ENCODE measurements at regions not wholly inside any gene's neighbourhood (a gene's known extent, or its start where the extent isn't known, plus 50 kb on each side); places are given as distances from the start of the nearest gene placed in this dataset.
"Not testable (repeated sequence)": the region's sequence is repeated elsewhere in the genome, so short reads cannot be mapped to it uniquely, and the experiment has no call there.

DNA sequence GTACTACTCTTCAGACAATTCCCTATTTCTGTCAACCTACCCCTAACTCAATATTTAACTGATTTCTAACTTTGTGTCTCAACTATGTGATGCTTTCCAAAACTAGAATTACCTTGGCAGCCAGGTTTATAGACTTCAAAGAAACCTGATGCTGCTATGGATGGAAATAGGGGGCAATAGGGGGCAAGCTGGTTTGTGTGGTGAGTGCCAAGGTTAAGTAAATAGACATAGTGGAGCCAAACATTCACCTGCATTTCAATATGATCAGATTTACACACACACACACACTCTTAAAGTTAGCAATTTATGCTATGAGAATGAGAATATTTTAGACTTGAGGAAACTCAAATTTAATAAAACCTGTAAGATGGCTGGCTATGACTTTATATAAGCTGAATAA, 784.6 kb downstream of the TTLL7 start:
- DNase-seq, result not testable (repeated sequence)

DNA sequence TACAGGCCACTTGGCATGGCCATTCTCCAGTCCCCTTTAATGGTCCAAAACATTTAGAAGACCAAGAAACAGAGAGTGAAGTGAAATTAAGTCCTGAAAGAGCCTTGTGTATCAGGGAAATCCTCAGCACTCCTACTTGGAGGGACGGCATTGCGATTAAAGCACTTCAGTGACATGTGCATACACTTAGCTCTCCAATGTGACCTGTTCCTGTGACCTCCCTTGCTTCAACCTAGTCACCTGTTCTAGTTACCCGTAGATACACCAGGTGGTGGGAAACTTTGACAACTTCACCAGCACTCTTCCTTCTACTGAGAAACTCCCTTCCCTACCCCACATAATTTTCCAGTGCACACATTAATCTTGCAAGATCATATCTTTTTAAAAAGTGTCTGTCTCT, 785.3 kb downstream of the TTLL7 start:
- not testable (repeated sequence) for DNase-seq

DNA sequence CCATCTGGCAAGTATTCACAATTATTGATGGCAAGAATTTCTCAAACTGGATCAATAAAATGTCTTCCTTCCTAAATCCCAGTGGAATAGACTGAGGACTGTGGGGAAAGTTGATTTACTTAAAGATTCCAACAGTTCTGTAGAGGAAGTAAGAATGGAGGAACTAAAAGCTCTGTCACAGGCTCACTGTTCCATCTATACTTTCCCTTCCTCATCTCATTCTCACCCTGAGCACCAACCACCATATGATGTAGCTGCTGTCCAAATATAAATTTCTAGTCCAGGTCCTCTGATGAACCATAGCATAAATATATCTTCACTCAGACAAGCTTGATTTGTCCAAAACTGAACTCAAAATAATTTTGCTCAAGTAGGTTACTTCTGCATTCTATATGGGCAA, 786.9 kb downstream of the TTLL7 start:
- not testable (repeated sequence) for DNase-seq

DNA sequence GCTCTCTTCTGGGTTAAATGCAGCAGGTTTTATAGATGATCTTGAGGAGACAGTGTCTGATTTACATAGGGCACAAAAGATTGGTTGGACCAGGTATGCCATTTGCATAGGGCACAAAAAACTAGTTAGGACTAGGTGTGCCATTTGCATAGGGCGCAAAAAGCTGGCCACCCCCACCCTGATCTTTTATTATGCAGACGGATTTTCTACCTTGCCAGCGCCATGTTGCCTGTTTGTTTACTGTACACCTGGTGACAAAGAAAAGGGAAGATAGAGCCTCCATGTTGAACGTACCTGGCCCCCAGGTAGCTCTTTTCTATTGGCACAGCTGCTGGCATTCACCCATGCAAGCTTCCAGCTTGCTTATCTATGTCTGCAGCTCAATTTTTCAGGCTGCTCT, 790.4 kb downstream of the TTLL7 start:
- not testable (repeated sequence) for DNase-seq

DNA sequence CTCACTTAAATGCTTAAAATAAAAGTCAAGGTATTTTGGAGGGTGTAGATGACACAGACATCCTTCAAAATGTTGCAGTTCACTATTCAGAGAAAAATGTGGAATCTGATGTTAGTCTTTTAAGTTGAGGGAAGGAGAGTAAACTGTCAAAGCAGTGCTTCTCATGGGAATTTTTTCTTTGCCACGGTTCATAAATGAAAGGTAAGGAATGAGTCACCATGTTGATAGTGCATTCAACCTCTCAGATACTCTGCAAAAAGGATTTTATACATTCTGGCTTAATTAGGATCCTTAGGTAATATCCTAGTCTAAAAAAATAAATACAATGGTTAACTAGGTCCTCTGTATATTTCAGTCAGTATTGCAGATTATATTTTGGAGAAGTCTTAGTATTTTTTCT, 804.3 kb downstream of the TTLL7 start:
- not testable (repeated sequence) for DNase-seq

DNA sequence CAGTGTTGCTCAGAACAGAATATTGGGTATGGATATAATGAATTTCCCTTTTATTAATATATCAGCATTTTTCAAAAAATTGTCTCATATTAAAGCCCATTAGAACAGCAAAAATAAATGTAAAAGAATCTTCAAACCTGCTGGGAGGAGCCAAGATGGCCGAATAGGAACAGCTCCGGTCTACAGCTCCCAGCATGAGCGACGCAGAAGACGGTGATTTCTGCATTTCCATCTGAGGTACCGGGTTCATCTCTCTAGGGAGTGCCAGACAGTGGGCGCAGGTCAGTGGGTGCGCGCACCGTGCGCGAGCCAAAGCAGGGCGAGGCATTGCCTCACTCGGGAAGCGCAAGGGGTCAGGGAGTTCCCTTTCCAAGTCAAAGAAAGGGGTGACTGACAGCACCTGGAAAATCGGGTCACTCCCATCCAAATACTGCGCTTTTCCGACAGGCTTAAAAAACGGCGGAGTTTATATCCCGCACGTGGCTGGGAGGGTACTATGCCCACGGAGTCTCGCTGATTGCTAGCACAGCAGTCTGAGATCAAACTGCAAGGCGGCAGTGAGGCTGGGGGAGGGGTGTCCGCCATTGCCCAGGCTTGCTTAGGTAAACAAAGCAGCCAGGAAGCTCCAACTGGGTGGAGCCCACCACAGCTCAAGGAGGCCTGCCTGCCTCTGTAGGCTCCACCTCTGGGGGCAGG, 816.8 kb downstream of the TTLL7 start:
- DNase-seq, result not testable (repeated sequence)

DNA sequence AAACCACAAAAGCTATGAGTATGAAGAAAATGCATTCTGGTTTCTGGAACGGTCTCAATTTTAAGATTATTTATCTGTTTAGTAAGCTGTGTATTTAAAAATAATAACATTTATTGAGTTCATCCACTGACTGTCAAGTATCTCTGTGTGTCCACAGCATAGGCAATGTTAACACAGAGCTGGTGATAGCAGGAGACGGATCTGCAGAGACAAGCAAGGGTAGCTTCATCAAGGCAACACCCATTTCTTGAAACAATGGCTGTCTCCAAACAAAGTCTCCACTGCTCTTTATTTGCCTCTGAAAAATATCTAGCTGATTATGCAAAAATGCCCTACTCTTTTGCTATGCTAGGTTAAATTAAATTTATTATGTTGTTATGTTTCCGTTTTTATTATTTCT, 818.3 kb downstream of the TTLL7 start:
- DNase-seq, result not testable (repeated sequence)

DNA sequence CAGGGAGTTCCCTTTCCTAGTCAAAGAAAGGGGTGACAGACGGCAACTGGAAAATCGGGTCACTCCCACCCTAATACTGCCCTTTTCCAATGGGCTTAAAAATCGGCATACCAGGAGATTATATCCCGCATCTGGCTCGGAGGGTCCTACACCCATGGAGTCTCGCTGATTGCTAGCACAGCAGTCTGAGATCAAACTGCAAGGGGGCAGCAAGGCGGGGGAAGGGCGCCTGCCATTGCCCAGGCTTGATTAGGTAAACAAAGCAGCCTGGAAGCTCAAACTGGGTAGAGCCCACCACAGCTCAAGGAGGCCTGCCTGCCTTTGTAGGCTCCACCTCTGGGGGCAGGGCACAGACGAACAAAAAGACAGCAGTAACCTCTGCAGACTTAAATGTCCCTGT, 831.3 kb downstream of the TTLL7 start:
- DNase-seq, result not testable (repeated sequence)

DNA sequence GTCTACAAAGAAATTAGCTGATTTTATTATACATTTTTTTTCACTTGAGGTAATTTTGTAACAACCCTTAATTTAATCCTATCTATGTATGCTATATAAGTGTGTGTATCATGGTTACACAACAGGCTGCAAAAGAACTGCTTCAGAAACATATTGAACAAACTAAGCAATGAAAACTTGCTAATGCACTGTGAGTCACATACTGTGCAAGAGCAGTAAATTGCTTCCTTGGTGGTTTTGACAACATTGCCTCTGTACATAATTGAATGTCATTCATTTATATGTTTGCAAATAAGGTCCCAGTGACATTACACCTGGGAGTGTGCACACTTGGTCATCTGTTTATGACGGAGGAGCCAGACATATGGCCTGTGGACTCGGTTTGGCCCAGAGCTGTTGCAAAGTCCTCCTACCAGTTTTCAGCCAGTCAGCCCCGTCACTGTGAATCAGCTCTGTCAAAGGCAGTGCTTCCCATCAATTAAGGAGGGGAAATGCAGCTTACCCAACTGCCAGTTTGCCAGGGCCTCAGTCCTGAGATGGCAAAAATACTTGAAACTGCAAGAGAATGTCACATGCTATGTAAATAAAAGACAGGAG, 835.0 kb downstream of the TTLL7 start:
- not testable (repeated sequence) for DNase-seq

DNA sequence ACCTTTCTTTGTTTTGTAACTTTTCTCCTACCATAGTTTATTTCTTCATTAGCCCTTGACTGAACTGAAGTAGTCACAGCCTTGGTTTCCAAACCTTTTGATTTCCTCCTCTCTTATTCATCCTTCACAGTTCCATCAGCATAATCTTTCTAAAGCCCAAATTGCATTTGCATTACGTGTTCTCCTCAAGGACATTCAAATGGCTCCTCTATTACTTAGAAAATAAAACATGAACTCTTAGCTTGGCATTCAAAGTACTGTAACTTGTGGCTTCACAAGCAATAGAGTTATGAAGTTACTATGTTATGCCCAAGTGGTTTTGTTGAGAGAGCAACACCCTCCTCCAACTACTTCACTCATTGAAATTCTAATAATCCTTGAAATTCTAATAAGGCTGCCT, 840.0 kb downstream of the TTLL7 start:
- DNase-seq, result not testable (repeated sequence)

DNA sequence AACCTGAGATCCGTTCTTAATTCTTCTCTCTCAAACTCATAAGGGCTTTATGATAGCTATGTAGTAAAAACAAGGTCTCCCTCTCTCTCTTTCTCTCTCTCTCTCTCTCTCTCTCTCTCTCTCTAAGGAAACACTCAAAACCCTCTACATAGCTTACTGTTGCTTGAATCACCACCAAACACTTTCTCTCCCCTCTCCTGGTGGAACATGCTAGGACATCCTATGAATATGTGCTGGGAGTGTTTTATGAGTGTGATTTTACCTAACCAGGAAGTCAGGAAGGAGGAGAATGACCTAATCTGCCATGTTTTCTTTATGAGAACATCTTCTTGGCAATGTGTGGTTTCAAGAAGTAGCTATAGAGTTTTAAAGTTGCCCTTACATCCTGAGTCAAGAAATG, 844.6 kb downstream of the TTLL7 start:
- DNase-seq, result peak; percentile 14

DNA sequence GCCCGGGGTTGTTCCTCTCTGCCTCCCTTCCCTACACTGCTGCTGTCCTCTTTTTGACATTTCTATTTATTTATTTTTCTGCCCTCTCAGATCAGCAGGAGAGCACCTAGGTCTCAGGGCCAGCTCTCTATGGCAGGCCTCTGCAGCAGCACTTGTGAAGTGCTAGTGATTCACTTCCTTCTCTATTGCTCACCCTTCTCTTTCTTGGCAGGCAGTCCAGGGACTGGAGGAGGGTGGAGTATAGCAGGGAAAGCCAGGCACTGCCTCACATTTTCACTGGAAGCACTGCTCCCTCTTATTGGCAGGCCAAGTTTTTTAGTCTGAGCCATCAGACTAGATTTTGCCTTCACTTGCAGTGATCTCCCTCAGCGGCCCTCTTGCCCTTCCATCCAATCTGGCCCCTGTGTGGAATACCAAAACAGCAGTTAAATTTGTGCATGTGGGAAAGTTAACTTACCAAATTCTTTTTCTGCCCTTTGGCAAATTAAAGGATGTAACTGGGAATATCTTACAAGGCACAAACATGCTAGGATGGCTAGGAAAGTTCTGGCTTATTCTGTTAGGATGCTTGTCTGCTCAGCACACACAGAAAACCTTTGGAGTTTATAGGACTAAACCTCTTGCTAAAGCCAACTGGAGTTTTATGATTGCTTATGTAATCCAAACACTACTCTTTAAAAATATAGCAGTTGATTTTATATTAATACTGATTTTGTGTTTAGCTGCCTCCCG, 847.6 kb downstream of the TTLL7 start:
- peak; percentile 71 for DNase-seq

DNA sequence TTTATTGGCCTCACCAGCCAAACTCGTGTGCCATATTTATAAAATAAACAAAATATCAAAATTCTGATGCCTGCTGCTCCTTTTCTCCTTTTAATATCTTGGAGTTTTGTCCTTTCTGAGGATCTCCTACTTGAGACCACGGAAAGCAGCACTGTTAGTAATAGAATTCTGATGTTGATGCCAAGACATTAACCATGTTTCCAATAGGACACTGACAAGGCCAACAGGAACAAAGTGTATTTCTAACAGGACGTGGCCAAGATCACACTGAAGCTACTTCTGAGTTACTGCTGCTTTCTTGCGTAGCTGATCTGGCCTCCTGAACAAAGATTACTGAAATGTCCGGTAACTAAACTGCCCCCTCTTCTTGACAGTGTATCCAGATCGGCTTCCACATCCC, 848.5 kb downstream of the TTLL7 start:
- peak; percentile 21 for DNase-seq

DNA sequence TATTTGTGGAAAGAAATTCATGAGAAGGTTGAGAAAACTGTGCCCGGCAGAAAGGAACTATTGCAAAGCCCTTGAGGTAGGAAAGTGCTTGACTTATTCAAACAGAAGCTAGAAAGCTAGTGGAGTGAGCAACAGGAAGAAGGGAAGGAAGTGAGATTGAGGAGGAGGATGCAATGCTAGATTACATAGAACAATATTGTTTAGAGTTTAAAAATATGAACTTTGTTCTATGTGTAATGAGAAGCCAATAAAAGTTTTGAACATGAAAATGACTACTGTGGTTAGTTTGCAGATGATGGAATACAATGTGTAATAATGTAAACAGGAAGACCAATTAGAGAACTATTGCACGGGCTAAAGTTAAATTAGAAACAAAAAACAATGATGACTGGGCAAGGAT, 853.1 kb downstream of the TTLL7 start:
- DNase-seq, result not testable (repeated sequence)

DNA sequence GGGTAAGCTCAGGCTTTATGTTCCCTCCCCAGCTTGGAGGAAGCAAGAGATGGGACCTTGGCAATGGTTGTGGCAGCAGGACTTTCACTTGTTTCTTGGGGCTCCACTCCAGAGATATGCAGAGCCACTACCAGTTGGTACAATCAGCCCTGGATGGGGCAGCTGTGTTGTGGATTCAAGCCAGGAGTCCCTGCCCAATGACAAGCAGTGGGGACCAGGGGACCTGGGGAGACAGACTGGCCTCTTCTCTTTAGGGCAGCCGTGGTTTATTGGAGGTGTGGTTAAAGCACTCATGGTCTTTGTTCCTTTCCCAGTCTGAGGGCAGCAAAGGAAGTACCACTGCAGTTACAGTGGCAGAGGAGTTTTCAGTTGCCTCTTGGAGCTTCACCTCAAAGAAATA, 856.1 kb downstream of the TTLL7 start:
- not testable (repeated sequence) for DNase-seq

DNA sequence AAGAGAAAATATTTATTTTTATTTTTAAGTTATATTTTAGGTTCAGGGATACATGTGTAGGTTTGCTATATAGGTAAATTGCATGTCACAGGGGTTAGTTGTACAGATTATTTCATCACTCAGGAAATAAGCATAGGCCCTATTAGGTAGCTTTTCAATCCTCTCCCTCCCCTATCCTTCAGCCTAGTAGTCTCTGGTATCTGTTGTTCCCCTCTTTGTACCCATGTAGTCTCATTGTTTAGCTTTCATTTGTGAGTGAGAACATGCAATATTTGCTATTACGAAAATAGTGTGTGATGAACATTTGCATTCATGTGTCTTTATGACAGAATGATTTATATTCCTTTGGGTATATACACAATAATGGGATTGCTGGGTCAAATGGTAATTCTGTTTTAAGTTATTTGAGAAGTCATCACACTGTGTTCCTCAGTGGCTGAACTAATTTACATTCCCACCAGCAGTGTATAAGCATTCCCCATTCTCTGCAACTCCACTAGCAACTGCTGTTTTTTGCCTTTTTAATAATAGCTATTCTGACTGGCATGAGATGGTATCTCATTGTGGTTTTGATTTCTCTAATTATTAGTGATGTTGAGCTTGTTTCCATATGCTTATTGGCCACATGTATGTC, 863.3 kb downstream of the TTLL7 start:
- not testable (repeated sequence) for DNase-seq

DNA sequence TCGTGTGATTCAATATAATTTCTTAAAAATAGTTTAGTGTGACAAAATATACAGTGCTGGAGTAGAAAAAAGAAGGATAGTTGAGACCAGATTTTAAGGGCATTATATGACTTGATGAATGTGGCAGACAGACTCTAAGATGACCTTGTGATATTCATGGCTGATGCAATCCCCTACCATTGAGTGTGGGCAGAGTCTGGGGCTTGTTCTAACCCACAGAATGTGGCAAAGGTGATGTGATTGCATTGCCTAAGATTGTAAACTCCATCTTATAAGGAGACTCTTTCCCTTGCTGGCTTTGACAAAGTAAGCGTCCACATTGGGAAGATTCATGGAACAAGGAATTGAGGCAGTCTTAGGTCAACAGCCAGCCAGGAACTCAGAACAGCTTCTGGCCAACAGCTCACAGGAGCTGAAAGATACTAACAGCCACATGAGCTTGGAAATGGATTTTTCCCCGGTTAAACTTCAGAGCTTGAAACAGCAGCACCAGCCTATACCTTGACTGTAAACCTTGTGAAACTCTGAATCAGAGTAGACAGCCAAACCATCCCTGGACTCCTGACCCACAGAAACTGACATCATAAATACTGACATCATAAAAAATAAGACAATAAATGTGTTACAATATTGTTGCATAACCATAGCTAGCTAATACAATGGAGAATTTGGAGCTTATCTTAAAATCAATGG, 864.5 kb downstream of the TTLL7 start:
- DNase-seq, result not testable (repeated sequence)

DNA sequence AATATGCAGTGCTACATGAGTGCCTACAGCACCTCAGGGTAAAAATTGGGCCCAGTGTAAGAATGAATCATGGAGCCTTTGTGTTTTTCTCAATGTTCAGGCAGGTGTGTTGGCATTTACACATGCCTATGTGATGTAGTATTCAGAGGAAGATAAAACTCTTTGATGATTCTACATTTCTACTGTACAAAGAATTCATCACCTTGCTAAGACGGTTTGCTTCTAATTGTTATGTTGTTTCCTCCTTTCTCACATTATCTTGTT, 867.3 kb downstream of the TTLL7 start:
- DNase-seq, result no peak

DNA sequence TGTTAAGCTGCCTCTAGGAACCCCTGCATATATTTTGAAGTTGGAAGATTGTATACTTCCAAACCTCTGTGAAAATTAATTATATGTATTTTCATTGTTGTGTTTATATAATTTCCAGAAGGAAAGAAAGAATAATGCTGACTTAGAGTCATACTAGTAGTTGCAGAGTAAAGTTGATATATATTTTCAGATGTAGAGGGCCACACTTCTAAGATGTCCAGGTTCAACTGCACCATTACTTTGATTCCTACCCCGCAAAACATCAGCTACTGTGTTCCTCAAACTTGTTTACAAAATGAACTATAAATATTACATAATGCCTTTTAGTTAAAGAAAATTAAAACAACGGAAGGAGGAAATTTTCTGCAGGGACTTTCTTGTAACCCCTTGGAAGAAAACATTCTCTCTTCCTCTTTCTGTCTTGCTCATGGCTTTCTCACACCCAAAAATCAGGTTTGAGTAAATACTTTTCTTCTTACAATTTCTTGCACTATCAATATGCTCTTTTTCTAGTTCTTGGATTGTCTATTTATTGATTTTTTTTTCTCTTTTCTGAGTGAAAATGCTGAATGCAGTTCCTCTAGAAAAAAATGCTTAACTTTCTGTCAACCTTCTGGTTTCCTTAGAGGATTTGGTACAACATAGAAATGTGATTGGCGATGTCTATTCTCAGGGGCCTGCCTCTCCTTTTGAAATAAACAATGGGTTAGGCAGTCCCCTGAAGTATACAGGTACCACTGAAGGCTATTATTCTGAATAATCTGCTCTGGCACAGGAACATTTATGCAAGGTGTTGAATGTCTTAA, 867.8 kb downstream of the TTLL7 start:
- DNase-seq, result no peak

DNA sequence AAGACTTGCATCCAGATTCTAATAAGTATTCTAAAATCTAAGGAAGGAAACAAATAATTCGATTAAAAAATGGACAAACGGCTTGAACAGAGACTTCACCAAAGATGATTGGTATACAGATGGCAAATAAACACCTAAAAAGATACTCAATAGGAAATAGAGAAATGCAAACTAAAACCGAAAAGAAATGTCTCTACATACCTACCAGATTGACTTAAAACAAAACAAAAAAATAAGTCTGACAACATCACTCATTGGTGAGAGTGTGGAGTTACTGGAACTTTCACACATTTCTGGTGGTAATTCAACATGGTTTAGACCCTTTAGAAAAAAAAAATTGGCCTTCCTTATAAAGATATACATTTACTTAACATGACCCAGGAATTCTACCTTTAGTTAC, 869.8 kb downstream of the TTLL7 start:
- DNase-seq, result no peak

DNA sequence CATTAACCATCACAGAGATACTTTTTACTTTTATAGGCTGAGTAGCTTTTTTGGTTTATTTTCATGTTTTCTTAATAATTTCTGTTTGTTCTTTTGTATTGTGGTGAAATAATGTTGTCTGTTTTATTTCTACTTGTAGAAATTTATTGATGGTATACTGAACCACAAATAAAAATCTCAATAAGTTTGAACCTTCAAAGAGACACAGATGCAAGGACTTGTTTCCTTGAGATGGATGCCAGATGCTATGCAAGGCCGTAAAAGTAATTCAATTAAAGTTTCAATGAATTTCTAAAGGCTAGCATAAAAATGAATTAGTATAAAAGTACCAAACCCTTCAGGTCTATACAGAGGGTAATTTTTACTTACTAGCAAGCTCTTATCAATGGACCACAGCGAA, 873.5 kb downstream of the TTLL7 start:
- no peak for DNase-seq

DNA sequence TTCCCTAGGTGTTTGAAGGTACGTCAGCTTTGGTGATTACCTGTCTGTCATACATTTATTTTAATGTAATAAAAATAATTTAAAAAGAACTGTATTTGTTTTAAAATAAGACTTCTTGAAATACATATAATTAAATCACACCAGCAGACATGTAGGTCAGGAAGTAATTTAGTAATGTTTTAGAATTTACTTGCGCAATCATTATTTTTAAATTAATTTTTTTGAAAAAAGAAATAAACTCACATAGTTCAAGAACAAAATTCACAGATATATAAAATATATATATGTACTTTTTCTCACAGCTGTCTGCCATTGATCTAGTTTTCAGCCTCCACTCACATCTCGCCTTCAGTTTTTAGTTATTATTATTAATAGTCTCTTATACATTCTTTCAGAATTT, 875.9 kb downstream of the TTLL7 start:
- no peak for DNase-seq
